Activated CD4-positive, alpha-beta T cell treated with anti-CD3 and anti-CD28 coated beads for 36 hours (primary cell): ENCODE measurements at regions not wholly inside any gene's neighbourhood (a gene's known extent, or its start where the extent isn't known, plus 50 kb on each side); places are given as distances from the start of the nearest gene placed in this dataset.
A peak's percentile ranks its signal among the peaks of the same experiment; 100 is the strongest.

Experiments used
- ATAC-seq: fragments of 200-7000 bp; cut with Tn5 transposase; one replicate; pipeline ENCODE4 v1.10.0; 2021; ENCODE audit warnings: mild to moderate bottlenecking, moderate library complexity
- CTCF ChIA-PET: fragments of 350-600 bp; sonication (Branson Sonifier 250); formaldehyde crosslinking; loops from one replicate; lab custom pipeline; 2021; ENCODE audit warnings: antibody characterized with exemption; lab: Charles Lee
- POLR2A ChIA-PET: fragments of 350-600 bp; sonication (Branson Sonifier 250); formaldehyde crosslinking; loops from one replicate; lab custom pipeline; 2021; ENCODE audit warnings: antibody characterized with exemption, inconsistent platforms; lab: Charles Lee
- DNase-seq: peaks from one replicate; pipeline ENCODE4 v3.0.0-alpha.2; 2020
- H3K27ac Mint-ChIP-seq: one replicate; pipeline ENCODE4 v1.8.0; 2021; ENCODE audit warnings: mixed read lengths
- H3K27me3 Mint-ChIP-seq: one replicate; pipeline ENCODE4 v1.8.0; 2021; ENCODE audit warnings: mixed read lengths
- H3K36me3 Mint-ChIP-seq: one replicate; pipeline ENCODE4 v1.8.0; 2021; ENCODE audit warnings: low read depth, mixed read lengths
- H3K4me1 Mint-ChIP-seq: one replicate; pipeline ENCODE4 v1.8.0; 2021; ENCODE audit warnings: mixed read lengths
- H3K4me3 Mint-ChIP-seq: one replicate; pipeline ENCODE4 v1.8.0; 2021; ENCODE audit warnings: mild to moderate bottlenecking, moderate library complexity, mixed read lengths
- H3K9me3 Mint-ChIP-seq: one replicate; pipeline ENCODE4 v1.8.0; 2021; ENCODE audit warnings: low read depth, mixed read lengths
- intact Hi-C, 2 experiments: fragments of 100-400 bp; cut with DNase I in 1 of 2; cut with micrococcal nuclease in 1 of 2; formaldehyde crosslinking; loops; one replicate each; pipeline versions ENCODE4 v1.14.2 to v1.15.1; 2022 to 2024; cut with DNase I, micrococcal nuclease

DNA sequence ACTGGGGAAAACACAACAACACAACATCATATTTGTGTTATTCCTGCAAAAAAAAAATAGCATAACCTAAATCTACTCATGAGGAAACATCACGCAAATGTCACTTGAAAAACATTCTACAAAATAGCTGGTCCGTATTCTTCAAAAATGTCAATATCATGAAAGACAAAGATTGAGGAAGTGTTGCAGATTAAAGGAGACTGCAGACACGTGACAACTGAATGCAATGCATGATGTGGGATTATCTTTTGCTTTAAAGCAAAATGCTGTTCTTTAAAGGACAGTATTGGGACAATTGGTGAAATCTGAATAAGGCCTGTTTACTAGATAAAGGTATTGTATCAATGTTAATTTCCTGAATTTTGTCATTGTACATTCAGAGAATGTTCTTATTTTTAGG lies 157.7 kb downstream of the SMIM20 start:
- peaks cover 4% of the 10 kb centered on the region for H3K9me3 Mint-ChIP-seq
- no peak for DNase-seq
- no peak overlapping the region for H3K4me3 Mint-ChIP-seq
- intact Hi-C loops = no loop called here
- H3K27ac Mint-ChIP-seq = no peak overlapping the region
- CTCF ChIA-PET = no interaction called here
- POLR2A ChIA-PET = no interaction called here
- no peak for ATAC-seq
- peaks cover 3% of the 10 kb centered on the region for H3K27me3 Mint-ChIP-seq
- H3K36me3 Mint-ChIP-seq = peaks cover 6% of the 10 kb centered on the region
- H3K4me1 Mint-ChIP-seq = peaks cover 44% of the 10 kb centered on the region

- ChIA-PET CTCF (interaction anchor here (1.0 to 3.0 kb wide), 8 partner anchors 10 to 336 kb away, joined by 3 to 20 read pairs (median 6); partner anchors contain the start of gene RBPJ), POLR2A (interaction anchor here (1.3 to 3.3 kb wide), 6 partner anchors 10 to 245 kb away, joined by 3 to 20 read pairs (median 12); no protein-coding TSS in a partner anchor)
- peak; percentile 57 for DNase-seq
- Mint-ChIP-seq H3K36me3 (peaks cover 18% of the 10 kb centered on the region), H3K27me3 (peaks cover 3% of the 10 kb centered on the region), H3K4me3 (peak overlapping the region; percentile 26), H3K9me3 (peaks cover 15% of the 10 kb centered on the region), H3K4me1 (peaks cover 64% of the 10 kb centered on the region), H3K27ac (peak overlapping the region; percentile 90)
- ATAC-seq = peak; percentile 38
- intact Hi-C loops = loop anchor here (1.0 to 2.0 kb wide), 10 partner anchors 16 to 245 kb away; partner anchors contain the start of gene SMIM20 (in 1 of the 2)
Measured at GRCh38 chr4:26073886-26074560, 160.0 kb downstream of the SMIM20 start.

DNA sequence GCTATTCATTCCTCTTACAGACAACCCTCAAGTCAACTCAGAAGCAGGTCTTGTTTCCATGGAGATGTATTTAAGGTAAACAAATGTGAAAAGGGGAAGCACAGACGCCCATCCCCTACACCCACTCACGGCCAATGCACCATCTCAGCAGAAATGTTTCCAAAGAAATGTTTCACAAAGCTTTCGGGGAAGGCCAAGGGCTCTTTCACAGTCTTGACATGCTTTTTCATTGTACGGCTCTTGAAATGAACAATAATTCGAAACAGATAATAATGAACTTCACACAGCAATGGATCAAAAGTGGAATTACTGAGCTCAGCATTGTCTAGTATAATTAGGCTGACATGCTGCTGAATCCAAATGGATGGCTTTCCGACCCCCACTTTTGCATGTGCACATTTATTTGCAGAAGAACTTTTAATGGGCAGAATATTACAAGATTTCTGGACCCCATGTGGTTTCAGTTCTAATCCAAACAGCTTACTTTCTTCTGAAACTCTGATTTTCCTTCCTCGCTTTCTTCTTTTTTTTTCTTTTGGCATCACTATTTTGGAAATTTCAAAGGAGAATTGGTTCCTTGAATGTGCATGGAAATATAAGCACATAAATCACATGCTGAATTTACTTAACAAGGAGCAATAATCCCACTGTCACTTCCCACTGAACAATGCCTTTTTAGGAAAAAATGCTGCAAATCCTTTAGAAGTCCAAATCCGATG lies 160.9 kb downstream of the SMIM20 start:
- intact Hi-C loops = loop anchor here (1.0 to 5.0 kb wide), 15 partner anchors 17 to 927 kb away; partner anchors contain the start of genes SEL1L3 (in 1 of the 2) and SMIM20 (in 1 of the 2)
- ChIA-PET POLR2A (interaction anchor here (0.6 to 3.3 kb wide), 10 partner anchors 9 to 922 kb away, joined by 3 to 20 read pairs (median 6); no protein-coding TSS in a partner anchor), CTCF (interaction anchor here (0.6 to 3.0 kb wide), 12 partner anchors 9 to 370 kb away, joined by 3 to 20 read pairs (median 6); partner anchors contain the start of gene RBPJ)
- peak; percentile 65 for ATAC-seq
- Mint-ChIP-seq H3K9me3 (peaks cover 15% of the 10 kb centered on the region), H3K36me3 (peaks cover 18% of the 10 kb centered on the region), H3K27ac (peak overlapping the region; percentile 90), H3K4me1 (peaks cover 64% of the 10 kb centered on the region), H3K27me3 (peaks cover 3% of the 10 kb centered on the region), H3K4me3 (peak overlapping the region; percentile 26)
- peak; percentile 88 for DNase-seq

GRCh38 chr4:26075583-26075982 lies 161.6 kb downstream of the SMIM20 start:
- intact Hi-C loops = loop anchor here (2.0 to 5.0 kb wide), 7 partner anchors 55 to 927 kb away; partner anchors contain the start of gene SEL1L3 (in 1 of the 2)
- H3K36me3 Mint-ChIP-seq = peaks cover 18% of the 10 kb centered on the region
- peak overlapping the region; percentile 90 for H3K27ac Mint-ChIP-seq
- peak overlapping the region; percentile 26 for H3K4me3 Mint-ChIP-seq
- peaks cover 6% of the 10 kb centered on the region for H3K27me3 Mint-ChIP-seq
- H3K9me3 Mint-ChIP-seq = peaks cover 15% of the 10 kb centered on the region
- H3K4me1 Mint-ChIP-seq = peaks cover 70% of the 10 kb centered on the region
- DNase-seq (no peak), ATAC-seq (no peak)
- ChIA-PET POLR2A (interaction anchor here (0.6 to 3.3 kb wide), 9 partner anchors 13 to 812 kb away, joined by 3 to 20 read pairs (median 7); partner anchors contain the start of gene RBPJ), CTCF (interaction anchor here (0.6 to 3.0 kb wide), 12 partner anchors 9 to 370 kb away, joined by 3 to 20 read pairs (median 6); partner anchors contain the start of gene RBPJ)

DNA sequence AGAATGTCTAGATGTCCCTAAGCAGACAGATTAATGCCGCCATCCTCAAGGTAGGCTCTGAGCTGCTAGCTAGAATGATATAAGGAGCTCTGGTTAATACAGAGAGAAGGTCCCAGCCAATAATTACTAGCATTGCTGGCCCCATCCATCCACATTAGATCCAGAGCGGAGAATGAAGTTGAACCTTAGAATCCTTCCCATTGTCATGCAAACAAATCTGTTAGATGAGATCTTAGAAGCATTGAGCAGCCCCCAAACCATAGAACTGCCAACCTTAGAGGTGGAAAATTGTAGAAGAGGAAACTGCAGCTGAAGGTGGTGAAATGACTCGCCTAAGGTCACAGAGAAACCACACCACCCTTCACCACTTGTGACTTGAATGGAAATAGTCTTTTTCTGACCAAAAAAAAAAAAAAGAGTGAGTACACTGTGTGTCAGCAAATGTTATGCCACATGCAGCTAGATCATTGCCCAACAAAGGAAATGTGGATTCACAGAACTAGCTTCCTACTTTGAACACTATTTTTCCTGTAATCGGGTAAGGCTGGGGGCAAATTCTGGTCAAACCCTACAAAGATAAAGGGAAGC lies 162.1 kb downstream of the SMIM20 start:
- Mint-ChIP-seq H3K4me1 (peaks cover 73% of the 10 kb centered on the region), H3K27me3 (peaks cover 6% of the 10 kb centered on the region), H3K9me3 (peaks cover 15% of the 10 kb centered on the region), H3K4me3 (peak overlapping the region; percentile 26), H3K27ac (peak overlapping the region; percentile 90), H3K36me3 (peaks cover 18% of the 10 kb centered on the region)
- intact Hi-C loops = loop anchor here (1.0 to 5.0 kb wide), 11 partner anchors 12 to 926 kb away; partner anchors contain the start of gene SEL1L3 (in 1 of the 2)
- ATAC-seq = peak; percentile 53
- POLR2A ChIA-PET = interaction anchor here (0.6 to 3.3 kb wide), 13 partner anchors 12 to 811 kb away, joined by 3 to 20 read pairs (median 7); partner anchors contain the start of gene RBPJ
- peak; percentile 78 for DNase-seq
- CTCF ChIA-PET = interaction anchor here (0.6 to 3.0 kb wide), 11 partner anchors 8 to 824 kb away, joined by 3 to 20 read pairs (median 4); partner anchors contain the start of gene RBPJ

DNA sequence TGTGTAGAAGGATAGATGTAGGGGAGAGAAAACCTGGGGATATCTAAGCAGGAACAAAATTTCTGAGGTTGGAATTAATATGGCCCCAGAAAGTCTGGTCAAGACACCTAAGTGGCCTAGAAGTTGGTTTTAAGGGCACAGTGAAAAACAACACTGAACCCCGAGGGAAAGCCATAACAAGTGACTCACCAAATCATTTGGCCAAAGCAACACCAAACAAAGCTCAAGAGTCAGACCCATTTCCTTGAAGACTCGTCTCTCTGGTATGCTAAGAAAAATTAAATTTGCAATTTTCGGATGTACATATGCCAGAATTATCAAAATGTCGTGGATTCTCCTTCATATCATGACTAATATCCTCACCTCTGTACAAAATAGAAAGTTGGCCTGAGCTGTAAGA lies 162.9 kb downstream of the SMIM20 start:
- Mint-ChIP-seq H3K27me3 (peaks cover 6% of the 10 kb centered on the region), H3K36me3 (peaks cover 18% of the 10 kb centered on the region), H3K4me3 (no peak overlapping the region), H3K9me3 (peaks cover 15% of the 10 kb centered on the region), H3K4me1 (peaks cover 78% of the 10 kb centered on the region), H3K27ac (peak overlapping the region; percentile 90)
- POLR2A ChIA-PET = interaction anchor here (0.6 to 3.3 kb wide), 10 partner anchors 12 to 754 kb away, joined by 3 to 20 read pairs (median 6); partner anchors contain the start of gene RBPJ
- no peak for ATAC-seq
- CTCF ChIA-PET = interaction anchor here (0.8 to 3.0 kb wide), 5 partner anchors 10 to 823 kb away, joined by 3 to 20 read pairs (median 3); partner anchors contain the start of gene RBPJ
- intact Hi-C loops = loop anchor here (1.0 to 5.0 kb wide), 9 partner anchors 11 to 925 kb away; partner anchors contain the start of gene SEL1L3 (in 1 of the 2)
- DNase-seq = no peak

GRCh38 chr4:26077756-26078155 lies 163.7 kb downstream of the SMIM20 start:
- Mint-ChIP-seq H3K4me3 (no peak overlapping the region), H3K36me3 (peaks cover 18% of the 10 kb centered on the region), H3K9me3 (peaks cover 15% of the 10 kb centered on the region), H3K4me1 (peaks cover 82% of the 10 kb centered on the region), H3K27ac (peak overlapping the region; percentile 74), H3K27me3 (peaks cover 6% of the 10 kb centered on the region)
- intact Hi-C loops = loop anchor here (5.0 kb wide), 5 partner anchors 140 to 925 kb away; partner anchors contain the start of gene SEL1L3 (in 1 of the 2)
- ATAC-seq (no peak), DNase-seq (no peak)
- ChIA-PET POLR2A (interaction anchor here (1.5 to 2.0 kb wide), 2 partner anchors 116 to 242 kb away, joined by 3 to 7 read pairs; partner anchors contain the start of gene RBPJ), CTCF (no interaction called here)

- H3K27me3 Mint-ChIP-seq = peaks cover 19% of the 10 kb centered on the region
- peaks cover 80% of the 10 kb centered on the region for H3K4me1 Mint-ChIP-seq
- ChIA-PET POLR2A (no interaction called here), CTCF (no interaction called here)
- intact Hi-C loops = loop anchor here in 1 of 2 experiments (1.0 to 5.0 kb wide), 2 partner anchors 116 to 666 kb away; no protein-coding TSS in a partner anchor
- peak overlapping the region; percentile 74 for H3K27ac Mint-ChIP-seq
- H3K4me3 Mint-ChIP-seq = no peak overlapping the region
- ATAC-seq = peak; percentile 12
- DNase-seq = peak; percentile 31
- peaks cover 18% of the 10 kb centered on the region for H3K36me3 Mint-ChIP-seq
- peaks cover 15% of the 10 kb centered on the region for H3K9me3 Mint-ChIP-seq
Measured at GRCh38 chr4:26080870-26081628, 167.0 kb downstream of the SMIM20 start.

GRCh38 chr4:26081795-26082498 lies 167.9 kb downstream of the SMIM20 start:
- ChIA-PET POLR2A (no interaction called here), CTCF (interaction anchor here (1.0 to 3.0 kb wide), 7 partner anchors 9 to 240 kb away, joined by 3 to 13 read pairs (median 4); no protein-coding TSS in a partner anchor)
- DNase-seq = no peak
- Mint-ChIP-seq H3K4me3 (no peak overlapping the region), H3K36me3 (peaks cover 10% of the 10 kb centered on the region), H3K27me3 (peaks cover 19% of the 10 kb centered on the region), H3K27ac (peak overlapping the region; percentile 74), H3K9me3 (peaks cover 9% of the 10 kb centered on the region), H3K4me1 (peaks cover 71% of the 10 kb centered on the region)
- intact Hi-C loops = loop anchor here (1.0 to 5.0 kb wide), 5 partner anchors 97 to 665 kb away; no protein-coding TSS in a partner anchor
- ATAC-seq = peak; percentile 61
